IMR-90 (cell line): ENCODE measurements at regions not wholly inside any gene's neighbourhood (a gene's known extent, or its start where the extent isn't known, plus 50 kb on each side); places are given as distances from the start of the nearest gene placed in this dataset.
A peak's percentile ranks its signal among the peaks of the same experiment; 100 is the strongest.

Source experiments
- ATAC-seq: fragments of 200-7000 bp; cut with Tn5 transposase; 2 replicates; pipeline ENCODE4 v1.9.1; 2020; ENCODE audit warnings: low read depth, mild to moderate bottlenecking, moderate library complexity
- BruUV-seq: library from RNA; stranded (reverse); fragments of 400-500 nt; replicated peaks from 2 replicates; lab custom pipeline; 2021; lab: Mats Ljungman, UMichigan
- CTCF ChIA-PET: fragments of 300-600 bp; formaldehyde crosslinking; extraction: SDS; loops from one replicate; lab custom pipeline; 2021; ENCODE audit warnings: antibody characterized with exemption; lab: Yijun Ruan, JAX
- POLR2A ChIA-PET: fragments of 300-600 bp; sonication (Branson Sonifier 250); formaldehyde crosslinking; loops from one replicate; lab custom pipeline; 2022; ENCODE audit warnings: antibody characterized with exemption; ENCODE audit not compliant: unreplicated experiment; lab: Charles Lee
- DNase-seq: peaks from one replicate; pipeline ENCODE4 v3.0.0; 2013
- H2AFZ ChIP-seq: replicated peaks from 2 replicates; pipeline ENCODE3; 2013; ENCODE audit warnings: low read length, mild to moderate bottlenecking; ENCODE audit not compliant: poor library complexity
- H2AK5ac ChIP-seq: 2 replicates; pipeline ENCODE4 v1.6.1; 2013; ENCODE audit warnings: low read depth, low read length, inconsistent platforms
- H2AK9ac ChIP-seq: replicated peaks from 2 replicates; pipeline ENCODE3; 2013; ENCODE audit warnings: mild to moderate bottlenecking, low read depth, low read length, moderate library complexity; ENCODE audit not compliant: poor library complexity
- H2BK120ac ChIP-seq: 2 replicates; pipeline ENCODE4 v1.6.1; 2013; ENCODE audit warnings: low read depth, low read length, inconsistent platforms
- H2BK15ac ChIP-seq: 3 replicates; pipeline ENCODE4 v1.6.1; 2013; ENCODE audit warnings: low read depth, low read length, inconsistent platforms
- H2BK20ac ChIP-seq: 2 replicates; pipeline ENCODE4 v1.6.1; 2013; ENCODE audit warnings: low read depth, mild to moderate bottlenecking, inconsistent platforms, low read length, moderate library complexity
- H2BK5ac ChIP-seq: 2 replicates; pipeline ENCODE4 v1.6.1; 2013; ENCODE audit warnings: mild to moderate bottlenecking, low read depth, low read length, inconsistent platforms; ENCODE audit not compliant: poor library complexity, severe bottlenecking
- H3K14ac ChIP-seq: replicated peaks from 2 replicates; pipeline ENCODE4 v1.6.1; 2013; ENCODE audit warnings: low read depth, low read length, inconsistent platforms
- H3K18ac ChIP-seq: 2 replicates; pipeline ENCODE4 v1.6.1; 2013; ENCODE audit warnings: low read depth, low read length, control low read depth
- H3K23ac ChIP-seq: 2 replicates; pipeline ENCODE4 v1.6.1; 2013; ENCODE audit warnings: low read depth, low read length, inconsistent platforms
- H3K27ac ChIP-seq: 2 replicates; pipeline ENCODE4 v1.5.1; 2013; ENCODE audit warnings: mild to moderate bottlenecking, control low read depth, low read length; ENCODE audit not compliant: insufficient read depth
- H3K27me3 ChIP-seq: 2 replicates; pipeline ENCODE4 v1.6.1; 2013; ENCODE audit warnings: low read length; ENCODE audit not compliant: control insufficient read depth, insufficient read depth
- H3K36me3 ChIP-seq: 2 replicates; pipeline ENCODE4 v1.6.1; 2013; ENCODE audit warnings: low read length, mixed read lengths; ENCODE audit not compliant: control insufficient read depth, insufficient read depth
- H3K4ac ChIP-seq: 2 replicates; pipeline ENCODE4 v1.6.1; 2013; ENCODE audit warnings: low read depth, low read length, inconsistent platforms
- H3K4me1 ChIP-seq: 2 replicates; pipeline ENCODE4 v1.6.1; 2013; ENCODE audit warnings: low read length, mixed read lengths; ENCODE audit not compliant: control insufficient read depth, insufficient read depth
- H3K4me2 ChIP-seq: 2 replicates; pipeline ENCODE4 v1.6.1; 2013; ENCODE audit warnings: low read depth, mild to moderate bottlenecking, control low read depth, low read length, moderate library complexity
- H3K4me3 ChIP-seq: 2 replicates; pipeline ENCODE4 v1.5.1; 2013; ENCODE audit warnings: low read depth, mild to moderate bottlenecking, control low read depth, low read length, moderate library complexity; ENCODE audit not compliant: insufficient read depth
- H3K56ac ChIP-seq: 2 replicates; pipeline ENCODE4 v1.6.1; 2013; ENCODE audit warnings: low read length, inconsistent platforms; ENCODE audit not compliant: insufficient read depth; ENCODE audit errors: extremely low read depth
- H3K79me1 ChIP-seq, 2 experiments: 2 replicates each; pipeline ENCODE4 v1.6.1; 2013; ENCODE audit warnings: low read length in 2 of 2, inconsistent platforms in 1 of 2, low read depth in 1 of 2
- H3K9ac ChIP-seq: 2 replicates; pipeline ENCODE4 v1.6.1; 2013; ENCODE audit warnings: low read depth, low read length, control low read depth
- H3K9me1 ChIP-seq: 2 replicates; pipeline ENCODE4 v1.6.1; 2013; ENCODE audit warnings: low read length, inconsistent platforms; ENCODE audit not compliant: insufficient read depth
- H3K9me3 ChIP-seq: 2 replicates; pipeline ENCODE4 v1.6.1; 2013; ENCODE audit warnings: low read length; ENCODE audit not compliant: control insufficient read depth, insufficient read depth
- H4K20me1 ChIP-seq: 2 replicates; pipeline ENCODE4 v1.6.1; 2013; ENCODE audit warnings: low read length, inconsistent platforms; ENCODE audit not compliant: insufficient read depth
- H4K5ac ChIP-seq: 2 replicates; pipeline ENCODE4 v1.6.1; 2013; ENCODE audit warnings: mild to moderate bottlenecking, low read depth, low read length, control low read depth
- H4K8ac ChIP-seq, 2 experiments: 2 replicates each; pipeline ENCODE4 v1.6.1; 2013; ENCODE audit warnings: low read depth in 2 of 2, low read length in 2 of 2, control low read depth in 1 of 2, inconsistent platforms in 1 of 2
- H4K91ac ChIP-seq: 2 replicates; pipeline ENCODE4 v1.6.1; 2013; ENCODE audit warnings: low read depth, low read length, inconsistent platforms; ENCODE audit not compliant: insufficient read depth
- BHLHE40 ChIP-seq: fragments of 150-350 bp; IDR thresholded peaks from 2 replicates; pipeline ENCODE4 v1.6.1; 2016; ENCODE audit warnings: mild to moderate bottlenecking, low read depth, low read length
- CEBPB ChIP-seq: IDR thresholded peaks from 2 replicates; pipeline ENCODE4 v1.6.1; 2012; ENCODE audit warnings: low read depth, low read length, improper control_type of control experiment
- CHD1 ChIP-seq: IDR thresholded peaks from 2 replicates; pipeline ENCODE4 v1.6.1; 2012; ENCODE audit warnings: low read depth, low read length, improper control_type of control experiment
- CTCF ChIP-seq: conservative IDR thresholded peaks from 2 replicates; pipeline ENCODE4 v1.5.1; 2012; ENCODE audit warnings: mild to moderate bottlenecking, low read depth, low read length, improper control_type of control experiment
- ELK1 ChIP-seq: fragments of 150-350 bp; IDR thresholded peaks from 2 replicates; pipeline ENCODE4 v1.6.1; 2016; ENCODE audit warnings: low read depth, mild to moderate bottlenecking, low read length, moderate library complexity, borderline replicate concordance
- FOS ChIP-seq: fragments of 150-350 bp; IDR thresholded peaks from 2 replicates; pipeline ENCODE4 v1.6.1; 2016; ENCODE audit warnings: low read depth, low read length
- MAFK ChIP-seq: IDR thresholded peaks from 2 replicates; pipeline ENCODE4 v1.6.1; 2012; ENCODE audit warnings: low read depth, low read length, improper control_type of control experiment
- MAZ ChIP-seq: IDR thresholded peaks from 2 replicates; pipeline ENCODE4 v1.6.1; 2012; ENCODE audit warnings: low read depth, mild to moderate bottlenecking, low read length, improper control_type of control experiment, moderate library complexity, borderline replicate concordance
- MXI1 ChIP-seq: IDR thresholded peaks from 2 replicates; pipeline ENCODE4 v1.6.1; 2012; ENCODE audit warnings: low read depth, mild to moderate bottlenecking, low read length, moderate library complexity, borderline replicate concordance
- NFE2L2 ChIP-seq: fragments of 150-350 bp; IDR thresholded peaks from 2 replicates; pipeline ENCODE4 v1.6.1; 2016; ENCODE audit warnings: low read depth, mild to moderate bottlenecking, low read length
- POLR2A ChIP-seq: IDR thresholded peaks from 2 replicates; pipeline ENCODE4 v1.6.1; 2012; ENCODE audit warnings: mild to moderate bottlenecking, low read depth, low read length
- RAD21 ChIP-seq: IDR thresholded peaks from 2 replicates; pipeline ENCODE4 v1.6.1; 2012; ENCODE audit warnings: low read length, improper control_type of control experiment
- RCOR1 ChIP-seq: IDR thresholded peaks from 2 replicates; pipeline ENCODE4 v1.6.1; 2012; ENCODE audit warnings: mild to moderate bottlenecking, low read length, improper control_type of control experiment; ENCODE audit not compliant: insufficient replicate concordance
- RFX5 ChIP-seq: IDR thresholded peaks from 2 replicates; pipeline ENCODE4 v1.8.0; 2012; ENCODE audit warnings: low read depth, mild to moderate bottlenecking, low read length, moderate library complexity
- SMC3 ChIP-seq: fragments of 150-350 bp; IDR thresholded peaks from 2 replicates; pipeline ENCODE4 v1.6.1; 2016; ENCODE audit warnings: low read depth, mild to moderate bottlenecking, antibody characterized with exemption, low read length, moderate library complexity
- USF2 ChIP-seq: fragments of 150-350 bp; IDR thresholded peaks from 2 replicates; pipeline ENCODE4 v1.6.1; 2017; ENCODE audit warnings: mild to moderate bottlenecking, antibody characterized with exemption, low read length, low read depth
- WGBS, 2 experiments: methylation state at CpG; one replicate each; pipeline versions ENCODE4 v1.1.5 to v1.1.7; 2013; ENCODE audit warnings: missing lambda C conversion rate in 2 of 2; ENCODE audit not compliant: insufficient read length in 1 of 2; ENCODE audit errors: extremely low coverage in 2 of 2; 5-methylcytosine and 5-hydroxymethylcytosine counted together
- dilution Hi-C: fragments of 300-500 bp; cut with HindIII; formaldehyde crosslinking; loops from one replicate; pipeline ENCODE4 v1.14.3; 2018; ENCODE audit warnings: low sequenced_read_pairs; ENCODE audit not compliant: unreplicated experiment
- in situ Hi-C: fragments of 300-500 bp; cut with MboI; formaldehyde crosslinking; loops from 3 replicates; pipeline ENCODE4 v1.14.3; 2019; ENCODE audit warnings: low sequenced_read_pairs, inconsistent platforms, mixed read lengths
- intact Hi-C: fragments of 100-400 bp; cut with micrococcal nuclease; formaldehyde crosslinking; loops from 2 replicates; pipeline ENCODE4 v1.10.0; 2022

- Histone ChIP-seq H3K27me3 (no peaks in the 10 kb centered on the region), H3K9me1 (no peaks in the 10 kb centered on the region), H3K14ac (peak overlapping the region; percentile 71), H2BK20ac (peak overlapping the region; percentile 84), H2BK15ac (peak overlapping the region; percentile 36; the same call in 1 of the 3 replicates), H3K9me3 (no peaks in the 10 kb centered on the region; the same call in 1 of the 2 replicates), H4K5ac (no peak overlapping the region), H3K4me3 (no peak overlapping the region), H3K23ac (peak overlapping the region; percentile 5; the same call in 1 of the 2 replicates), H4K20me1 (no peaks in the 10 kb centered on the region), H4K8ac (peak overlapping the region in 1 of 2 experiments; percentile 53; a peak in 2 of 4 replicates), H2BK120ac (peak overlapping the region; percentile 70), H2AK5ac (0 out of 2 replicates have a peak overlapping the region, but pooled peaks have one; percentile 36), H3K9ac (no peak overlapping the region), H2AFZ (peak overlapping the region; percentile 6), H2BK5ac (peak overlapping the region; percentile 42), H2AK9ac (no peak overlapping the region), H3K4me1 (peaks cover 9% of the 10 kb centered on the region), H3K4me2 (no peak overlapping the region), H3K4ac (peak overlapping the region; percentile 60), H3K79me1 (no peaks in the 10 kb centered on the region), H3K36me3 (no peaks in the 10 kb centered on the region), H4K91ac (no peak overlapping the region), H3K18ac (no peak overlapping the region), H3K56ac (no peak overlapping the region), H3K27ac (no peak overlapping the region)
- DNase-seq (no peak), ATAC-seq (no peak)
- no peak for TF ChIP-seq RCOR1
- no peak for TF ChIP-seq MXI1
- TF ChIP-seq CTCF: no peak
- no peak for TF ChIP-seq MAZ
- no peak for TF ChIP-seq BHLHE40
- TF ChIP-seq CEBPB: no peak
- no peak for TF ChIP-seq MAFK
- TF ChIP-seq FOS: no peak
- no peak for TF ChIP-seq USF2
- no peak for TF ChIP-seq SMC3
- TF ChIP-seq NFE2L2: no peak
- TF ChIP-seq CHD1: no peak
- TF ChIP-seq POLR2A: no peak
- no peak for TF ChIP-seq RFX5
- TF ChIP-seq ELK1: no peak
- no peak for TF ChIP-seq RAD21
- WGBS, 2 experiments: no CpG with 5 or more reads among the region's 4 CpGs
- dilution Hi-C loops: no loop called here
- intact Hi-C loops: no loop called here
- in situ Hi-C loops: no loop called here
- CTCF ChIA-PET: no interaction called here
- POLR2A ChIA-PET: no interaction called here
- BruUV-seq: no TSS peak
Measured at GRCh38 chr1:162972773-162973172, 96.4 kb upstream of the RGS4 start.
